ENCODE measurements at regions not wholly inside any gene's neighbourhood (a gene's known extent, or its start where the extent isn't known, plus 50 kb on each side); places are given as distances from the start of the nearest gene placed in this dataset.

DNA sequence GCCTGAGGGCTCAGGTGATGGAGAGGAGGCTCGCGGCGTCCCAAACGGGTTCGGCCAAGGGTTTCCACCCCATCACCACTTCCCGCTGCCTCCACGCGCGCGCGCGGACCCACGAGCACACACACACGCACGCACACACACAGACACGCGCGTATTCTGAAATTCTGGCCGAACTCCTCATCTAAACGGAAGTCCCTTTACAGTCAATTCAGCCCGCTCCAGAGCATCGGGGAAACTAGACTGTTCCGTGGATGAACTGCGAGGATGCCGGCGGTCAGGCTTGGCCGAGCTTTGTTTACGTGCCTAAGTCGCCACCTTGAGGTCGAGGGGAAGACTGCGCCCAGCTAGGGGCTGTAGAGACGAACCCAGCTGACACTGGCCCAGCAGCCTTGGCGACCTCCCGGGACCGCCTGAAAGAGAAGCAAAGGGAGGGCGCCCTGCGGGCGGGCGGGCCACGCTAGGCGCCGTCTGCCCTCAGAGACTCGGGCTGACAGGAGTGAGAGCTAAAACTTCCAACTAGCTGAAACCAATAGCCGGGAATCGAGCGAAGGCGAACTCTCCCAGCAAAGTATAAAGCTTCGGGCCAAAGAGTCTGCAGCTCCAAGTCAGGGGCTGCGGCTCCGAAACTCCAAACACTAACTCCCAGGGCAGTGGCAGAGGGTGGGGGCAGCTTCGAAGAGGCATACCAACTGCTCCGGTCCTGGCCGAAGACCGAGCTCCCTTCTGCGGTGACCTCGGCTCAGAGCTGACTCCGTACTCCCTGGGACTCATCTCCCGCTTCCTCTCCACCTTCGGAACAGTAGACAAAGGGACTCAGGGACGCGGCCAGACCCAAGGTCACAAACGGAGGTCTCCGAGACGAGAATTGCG is 124.7 kb upstream of the C11orf58 start:
- DNase-seq, result peak; percentile 91
- Histone ChIP-seq H3K9me3 (no peaks in the 10 kb centered on the region), H3K4me1 (ENCODE audit: control insufficient read depth in 1 of 2, insufficient read depth in 2 of 2, low read depth in 1 of 2, low read length in 1 of 2) (peaks cover 0 to 21% of the 10 kb centered on the region in 2 experiments; a peak in 2 of 4 replicates), H4K20me1 (ENCODE audit: insufficient read depth) (no peaks in the 10 kb centered on the region), H3K9me2 (no peaks in the 10 kb centered on the region), H2AFZ (ENCODE audit: low read depth) (peak overlapping the region; percentile 73), H3K4me3 (ENCODE audit: low read depth in 2 of 2, low read length in 1 of 2) (peak overlapping the region; percentile 54 to 62), H3K9ac (no peak overlapping the region), H3F3A (replicated peaks; ENCODE audit: insufficient read depth) (no peaks in the 10 kb centered on the region), H3K4me2 (peak overlapping the region; percentile 97), H3K27ac (ENCODE audit: low read depth in 2 of 2, low read length in 1 of 2) (peak overlapping the region in 1 of 2 experiments; percentile 69; a peak in 1 of 4 replicates), H3K27me3 (ENCODE audit: insufficient read depth) (peaks cover 32% of the 10 kb centered on the region; the same call in 1 of the 2 replicates), H3K79me2 (ENCODE audit: insufficient read depth) (no peaks in the 10 kb centered on the region), H3K36me3 (replicated peaks in 1 of 2; ENCODE audit: control insufficient read depth in 1 of 2, insufficient read depth in 2 of 2, low read length in 1 of 2) (no peaks in the 10 kb centered on the region)
- WGBS (ENCODE audit: low lambda C conversion rate), result 24% methylated on average over 56 of the region's 65 CpGs
- TF ChIP-seq RXRA (IDR thresholded peaks at IDR 0.05; ENCODE audit: borderline replicate concordance, low read depth), result no peak
- TF ChIP-seq, protein P1, sequence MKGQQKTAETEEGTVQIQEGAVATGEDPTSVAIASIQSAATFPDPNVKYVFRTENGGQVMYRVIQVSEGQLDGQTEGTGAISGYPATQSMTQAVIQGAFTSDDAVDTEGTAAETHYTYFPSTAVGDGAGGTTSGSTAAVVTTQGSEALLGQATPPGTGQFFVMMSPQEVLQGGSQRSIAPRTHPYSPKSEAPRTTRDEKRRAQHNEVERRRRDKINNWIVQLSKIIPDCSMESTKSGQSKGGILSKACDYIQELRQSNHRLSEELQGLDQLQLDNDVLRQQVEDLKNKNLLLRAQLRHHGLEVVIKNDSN (IDR thresholded peaks at IDR 0.05; ENCODE audit: borderline replicate concordance, low read depth), result no peak
- TF ChIP-seq TAF1 (IDR thresholded peaks at IDR 0.05; ENCODE audit: borderline replicate concordance, low read depth, low read length), result no peak
- TF ChIP-seq SMC3 (IDR thresholded peaks at IDR 0.05; ENCODE audit: low read depth, low read length), result peak; percentile 75
- no peak for TF ChIP-seq GATA2 (CRISPR knock-in tag; IDR thresholded peaks at IDR 0.05)
- TF ChIP-seq, protein P2, sequence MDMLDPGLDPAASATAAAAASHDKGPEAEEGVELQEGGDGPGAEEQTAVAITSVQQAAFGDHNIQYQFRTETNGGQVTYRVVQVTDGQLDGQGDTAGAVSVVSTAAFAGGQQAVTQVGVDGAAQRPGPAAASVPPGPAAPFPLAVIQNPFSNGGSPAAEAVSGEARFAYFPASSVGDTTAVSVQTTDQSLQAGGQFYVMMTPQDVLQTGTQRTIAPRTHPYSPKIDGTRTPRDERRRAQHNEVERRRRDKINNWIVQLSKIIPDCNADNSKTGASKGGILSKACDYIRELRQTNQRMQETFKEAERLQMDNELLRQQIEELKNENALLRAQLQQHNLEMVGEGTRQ (IDR thresholded peaks at IDR 0.05; ENCODE audit: borderline replicate concordance, low read depth, low read length), result no peak
- 0 out of 2 replicates have a peak, but pooled peaks have one; percentile 28 for TF ChIP-seq FOXJ3 (CRISPR knock-in tag; IDR thresholded peaks at IDR 0.05)
- peak; percentile 95 for TF ChIP-seq RAD21 (IDR thresholded peaks at IDR 0.05; ENCODE audit: low read length)
- TF ChIP-seq FOXM1 (IDR thresholded peaks at IDR 0.05; ENCODE audit: low read depth), result no peak
- TF ChIP-seq, protein P3, sequence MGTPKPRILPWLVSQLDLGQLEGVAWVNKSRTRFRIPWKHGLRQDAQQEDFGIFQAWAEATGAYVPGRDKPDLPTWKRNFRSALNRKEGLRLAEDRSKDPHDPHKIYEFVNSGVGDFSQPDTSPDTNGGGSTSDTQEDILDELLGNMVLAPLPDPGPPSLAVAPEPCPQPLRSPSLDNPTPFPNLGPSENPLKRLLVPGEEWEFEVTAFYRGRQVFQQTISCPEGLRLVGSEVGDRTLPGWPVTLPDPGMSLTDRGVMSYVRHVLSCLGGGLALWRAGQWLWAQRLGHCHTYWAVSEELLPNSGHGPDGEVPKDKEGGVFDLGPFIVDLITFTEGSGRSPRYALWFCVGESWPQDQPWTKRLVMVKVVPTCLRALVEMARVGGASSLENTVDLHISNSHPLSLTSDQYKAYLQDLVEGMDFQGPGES (IDR thresholded peaks at IDR 0.05; ENCODE audit: low read depth, low read length), result no peak
- TF ChIP-seq, protein P4, sequence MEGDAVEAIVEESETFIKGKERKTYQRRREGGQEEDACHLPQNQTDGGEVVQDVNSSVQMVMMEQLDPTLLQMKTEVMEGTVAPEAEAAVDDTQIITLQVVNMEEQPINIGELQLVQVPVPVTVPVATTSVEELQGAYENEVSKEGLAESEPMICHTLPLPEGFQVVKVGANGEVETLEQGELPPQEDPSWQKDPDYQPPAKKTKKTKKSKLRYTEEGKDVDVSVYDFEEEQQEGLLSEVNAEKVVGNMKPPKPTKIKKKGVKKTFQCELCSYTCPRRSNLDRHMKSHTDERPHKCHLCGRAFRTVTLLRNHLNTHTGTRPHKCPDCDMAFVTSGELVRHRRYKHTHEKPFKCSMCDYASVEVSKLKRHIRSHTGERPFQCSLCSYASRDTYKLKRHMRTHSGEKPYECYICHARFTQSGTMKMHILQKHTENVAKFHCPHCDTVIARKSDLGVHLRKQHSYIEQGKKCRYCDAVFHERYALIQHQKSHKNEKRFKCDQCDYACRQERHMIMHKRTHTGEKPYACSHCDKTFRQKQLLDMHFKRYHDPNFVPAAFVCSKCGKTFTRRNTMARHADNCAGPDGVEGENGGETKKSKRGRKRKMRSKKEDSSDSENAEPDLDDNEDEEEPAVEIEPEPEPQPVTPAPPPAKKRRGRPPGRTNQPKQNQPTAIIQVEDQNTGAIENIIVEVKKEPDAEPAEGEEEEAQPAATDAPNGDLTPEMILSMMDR (IDR thresholded peaks at IDR 0.05), result peak; percentile 80
- ChIA-PET POLR2A (interaction anchor here (0.6 to 2.0 kb wide), 7 partner anchors 721 to 1337 kb away, joined by 3 to 12 read pairs (median 3); no protein-coding TSS in a partner anchor), CTCF (interaction anchor here (0.6 to 4.7 kb wide), 47 partner anchors 8 to 1514 kb away, joined by 3 to 40 read pairs (median 4); no protein-coding TSS in a partner anchor)

Measured in SK-N-SH (cell line).